EH (cell line): ENCODE measurements at regions not wholly inside any gene's neighbourhood (a gene's known extent, or its start where the extent isn't known, plus 50 kb on each side); places are given as distances from the start of the nearest gene placed in this dataset.
A peak's percentile ranks its signal among the peaks of the same experiment; 100 is the strongest.
"Not testable (repeated sequence)": the region's sequence is repeated elsewhere in the genome, so short reads cannot be mapped to it uniquely, and the experiment has no call there.

Experiments
- DNase-seq: peaks from one replicate; pipeline ENCODE4 v3.0.0-alpha.2; 2015; ENCODE audit warnings: low read depth

DNA sequence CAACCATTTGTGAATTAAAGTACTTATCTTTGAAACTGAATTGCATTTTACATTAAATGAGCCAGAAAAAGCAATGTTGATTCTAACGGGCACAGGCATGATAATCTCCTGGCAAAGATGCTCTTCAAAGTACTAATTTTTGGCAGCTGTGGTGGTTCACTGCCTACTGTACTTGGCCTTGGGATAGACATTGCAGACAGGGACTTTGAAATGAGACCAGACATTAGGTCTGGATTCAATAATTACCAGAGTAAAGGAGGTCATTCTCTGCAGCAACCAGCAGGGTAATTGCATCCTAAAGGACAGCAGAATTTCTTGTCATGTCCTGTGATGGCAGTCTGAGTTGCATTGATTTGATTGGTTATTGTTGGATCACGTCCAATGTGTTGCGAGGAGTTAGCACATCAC lies 986.5 kb downstream of the TDRD15 start:
- DNase-seq: no peak

DNA sequence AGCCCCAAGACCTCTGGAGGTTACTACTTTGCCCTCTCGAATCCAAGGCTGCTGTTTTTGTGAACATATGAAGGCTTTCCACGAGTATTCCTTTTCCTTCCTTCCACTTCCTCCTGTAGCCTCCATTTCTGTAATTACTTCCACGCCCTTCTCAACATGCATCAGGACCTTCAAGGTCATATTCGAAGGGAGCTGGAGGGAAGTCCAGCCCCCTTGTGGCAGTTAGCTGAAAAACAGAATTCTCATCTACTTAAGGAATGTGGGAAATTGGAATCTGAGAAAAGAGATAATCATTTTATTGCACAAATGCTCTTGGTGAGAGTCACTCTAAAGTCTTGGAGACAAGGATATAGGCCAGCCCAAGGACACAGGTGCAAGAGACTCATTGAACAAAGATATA lies 1000.2 kb downstream of the TDRD15 start:
- DNase-seq: peak; percentile 1

DNA sequence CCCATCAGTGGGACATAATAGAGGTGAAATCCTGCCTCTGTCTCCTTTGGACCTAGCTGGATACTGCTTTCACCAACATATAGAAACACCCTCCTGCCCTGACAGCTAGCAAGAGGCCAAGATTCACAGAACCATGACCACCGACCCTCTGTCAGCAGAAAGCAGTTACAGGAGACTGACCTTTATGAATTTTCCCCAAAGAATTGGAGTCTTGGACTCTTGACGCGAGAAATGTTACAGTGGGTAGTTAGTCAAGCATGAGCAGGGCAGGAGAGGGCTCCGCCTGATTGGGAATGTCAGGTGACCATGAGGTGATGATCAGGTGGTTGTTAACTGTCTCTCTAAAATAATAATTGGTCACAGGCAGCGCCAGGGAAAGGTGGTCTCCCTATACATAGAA lies 1002.3 kb downstream of the TDRD15 start:
- DNase-seq: no peak

DNA sequence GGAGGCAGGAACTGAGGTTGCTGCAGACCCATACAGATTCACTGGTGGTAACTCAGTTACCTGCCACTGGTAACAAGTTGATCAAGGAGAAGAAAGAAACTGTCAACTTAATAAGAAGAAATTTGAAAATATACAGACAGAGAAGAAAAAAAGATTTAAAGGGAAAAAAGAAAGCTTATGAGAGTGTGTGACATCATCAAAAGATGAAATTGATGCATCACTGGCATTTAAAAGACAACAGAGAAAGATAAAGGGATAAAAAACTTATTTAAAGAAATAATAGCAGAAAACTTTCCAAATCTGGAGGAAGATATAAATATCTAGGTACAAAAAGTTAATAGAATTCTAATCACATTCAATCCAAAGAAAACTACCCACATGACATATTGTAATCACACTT lies 1003.2 kb downstream of the TDRD15 start:
- no peak for DNase-seq

DNA sequence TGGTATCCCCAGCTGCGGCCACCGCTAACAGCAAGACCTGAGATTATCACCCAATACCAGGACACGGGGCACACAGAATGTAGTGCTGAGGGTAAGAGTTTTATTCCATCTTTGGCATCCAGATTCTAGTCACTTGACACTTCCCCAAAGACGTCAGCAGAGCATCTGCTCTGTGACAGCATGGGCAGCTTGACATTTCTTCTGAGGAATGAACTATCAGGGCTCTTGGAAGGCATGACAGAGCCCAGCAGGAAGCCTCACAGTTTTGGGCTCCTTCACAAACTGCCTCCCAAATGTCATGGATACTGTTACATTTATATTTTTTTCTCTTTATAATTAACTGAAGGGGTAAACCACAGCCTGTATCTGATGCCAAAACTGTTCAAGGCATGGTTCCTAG lies 1010.7 kb downstream of the TDRD15 start:
- DNase-seq: no peak

DNA sequence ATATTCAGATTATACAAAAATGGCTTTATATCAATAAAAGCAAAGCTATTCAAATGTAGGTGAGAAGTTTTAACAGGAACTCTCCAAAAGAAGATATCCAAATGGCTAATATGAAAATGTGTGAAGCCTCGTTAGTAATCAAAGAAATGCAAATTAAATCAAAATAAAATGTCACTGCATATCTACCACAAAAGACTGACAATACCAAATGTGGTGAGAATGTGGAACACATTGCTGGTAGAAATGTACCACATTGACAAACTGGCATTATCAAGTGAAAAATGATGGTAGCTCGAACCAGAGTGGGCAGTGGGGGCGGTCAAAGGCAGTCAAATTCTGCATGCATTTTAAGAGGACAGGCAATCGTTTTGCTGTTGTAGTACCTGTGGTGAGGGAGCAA lies 1012.7 kb downstream of the TDRD15 start:
- DNase-seq: no peak

GRCh38 chr2:22143840-22144239 lies 1020.1 kb downstream of the TDRD15 start:
- no peak for DNase-seq

- DNase-seq: no peak
Observed at GRCh38 chr2:22153931-22154613, 1030.3 kb downstream of the TDRD15 start.

DNA sequence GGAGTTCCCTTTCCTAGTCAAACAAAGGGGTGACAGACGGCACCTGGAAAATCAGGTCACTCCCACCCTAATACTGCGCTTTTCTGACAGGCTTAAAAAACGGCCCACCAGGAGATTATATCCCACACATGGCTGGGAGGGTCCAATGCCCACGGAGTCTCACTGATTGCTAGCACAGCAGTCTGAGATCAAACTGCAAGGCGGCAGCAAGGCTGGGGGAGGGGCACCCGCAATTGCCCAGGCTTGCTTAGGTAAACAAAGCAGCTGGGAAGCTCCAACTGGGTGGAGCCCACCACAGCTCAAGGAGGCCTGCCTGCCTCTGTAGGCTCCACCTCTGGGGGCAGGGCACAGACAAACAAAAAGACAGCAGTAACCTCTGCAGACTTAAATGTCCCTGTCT lies 1032.9 kb downstream of the TDRD15 start:
- not testable (repeated sequence) for DNase-seq

DNA sequence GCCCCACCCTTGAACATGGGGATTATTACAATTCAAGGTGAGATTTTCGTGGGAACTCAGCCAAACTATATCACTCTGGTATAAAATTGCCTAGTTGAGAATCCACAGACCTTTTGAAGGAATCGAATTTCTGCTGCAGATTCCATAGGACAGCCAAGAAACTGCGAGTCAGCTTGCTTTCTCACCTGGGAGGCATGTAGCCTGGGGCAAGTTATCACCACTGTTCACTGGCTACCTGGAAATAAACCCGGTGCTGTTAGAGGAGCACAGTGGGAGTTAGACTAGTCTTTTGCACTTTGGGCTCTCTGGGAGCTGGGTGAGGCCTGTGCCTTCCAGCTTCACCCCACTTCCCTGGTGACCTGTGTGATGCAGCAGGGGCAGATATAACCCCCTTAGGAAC lies 1043.5 kb downstream of the TDRD15 start:
- no peak for DNase-seq

- no peak for DNase-seq
Observed at GRCh38 chr2:22175003-22175402, 1051.2 kb downstream of the TDRD15 start.

GRCh38 chr2:22185251-22185650 lies 1061.5 kb downstream of the TDRD15 start:
- no peak for DNase-seq

GRCh38 chr2:22186261-22186828 lies 1062.6 kb downstream of the TDRD15 start:
- not testable (repeated sequence) for DNase-seq

GRCh38 chr2:22189893-22190480 lies 1066.2 kb downstream of the TDRD15 start:
- no peak for DNase-seq

- DNase-seq: no peak
Observed at GRCh38 chr2:22194218-22194617, 1070.5 kb downstream of the TDRD15 start.

GRCh38 chr2:22196806-22197205 lies 1073.0 kb downstream of the TDRD15 start:
- no peak for DNase-seq

GRCh38 chr2:22198381-22199283 lies 1074.9 kb downstream of the TDRD15 start:
- no peak for DNase-seq

DNA sequence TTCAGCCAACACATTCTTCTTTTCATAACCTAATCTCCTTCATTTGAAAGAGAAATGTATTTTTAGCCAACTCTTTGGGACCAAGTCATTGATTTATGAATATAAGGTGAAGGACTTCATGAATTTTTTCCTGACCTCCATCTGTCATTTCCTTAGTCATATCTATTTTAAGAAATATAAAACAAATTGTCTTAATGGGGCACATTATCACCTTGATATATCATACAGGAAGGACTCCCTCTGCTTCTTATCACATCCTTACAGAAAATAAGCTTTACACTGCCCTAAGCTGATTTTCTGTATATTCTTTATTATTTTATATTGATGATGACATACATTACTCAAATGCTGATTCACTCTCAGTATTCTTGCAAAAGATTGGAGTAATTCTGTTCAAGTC lies 1076.2 kb downstream of the TDRD15 start:
- no peak for DNase-seq

DNA sequence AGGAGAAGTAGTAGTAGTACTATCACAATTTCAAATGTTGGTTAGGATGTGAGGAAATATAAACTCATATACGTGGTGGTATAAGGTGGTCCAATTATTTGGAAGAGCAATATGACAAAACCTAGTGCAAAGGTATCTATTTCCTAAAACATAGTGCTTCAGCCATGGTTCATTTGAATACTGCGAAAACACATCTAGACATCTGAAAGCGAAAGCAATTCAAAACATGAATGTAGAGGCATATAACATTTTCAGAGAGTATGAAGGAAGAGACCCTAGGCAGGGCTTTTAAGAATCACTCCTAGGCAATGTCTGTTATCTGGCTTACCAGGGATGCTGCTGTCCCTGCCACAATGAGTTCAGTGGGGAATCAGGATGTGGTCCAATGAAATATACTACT lies 1085.8 kb downstream of the TDRD15 start:
- no peak for DNase-seq

GRCh38 chr2:22213237-22213636 lies 1089.5 kb downstream of the TDRD15 start:
- DNase-seq: no peak

DNA sequence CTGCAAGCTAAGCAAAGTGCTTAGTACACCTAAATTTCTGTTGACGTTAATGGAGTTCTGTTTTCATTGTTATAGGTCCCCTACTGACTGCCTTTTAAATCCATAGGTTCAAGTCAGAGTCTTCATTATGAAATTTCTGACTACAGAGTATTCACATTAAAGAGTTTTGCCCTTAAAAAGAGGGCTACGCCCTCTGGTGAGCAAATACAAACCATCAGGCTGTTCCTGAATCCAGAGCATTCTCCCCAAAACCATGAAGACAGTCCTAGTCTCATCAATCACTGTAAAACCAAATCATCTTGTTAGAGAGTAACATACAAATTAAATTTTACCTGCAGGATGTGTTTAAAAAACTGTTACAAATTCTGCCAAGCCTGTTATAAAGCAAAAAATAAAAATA lies 1091.7 kb downstream of the TDRD15 start:
- DNase-seq: no peak

- DNase-seq: no peak
Observed at GRCh38 chr2:22217881-22218280, 1094.1 kb downstream of the TDRD15 start.

DNA sequence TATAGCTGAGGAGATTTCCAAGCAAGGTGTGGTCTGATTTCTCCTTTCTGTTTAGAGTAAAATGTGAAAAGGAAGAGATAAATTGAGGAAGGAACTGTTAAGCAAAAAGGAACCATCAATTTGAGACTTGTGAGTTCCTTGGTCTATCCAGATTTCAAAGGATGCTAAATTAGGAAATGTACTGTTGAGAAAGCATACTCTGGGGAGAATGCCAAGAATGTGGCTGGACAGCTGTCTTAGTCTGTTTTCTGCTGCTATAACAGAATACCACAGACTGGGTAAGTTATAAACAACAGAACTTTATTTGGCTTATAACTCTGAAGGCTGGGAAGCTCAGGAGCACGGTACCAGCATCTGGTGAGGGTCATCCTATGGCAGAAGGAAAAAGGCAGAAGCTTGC lies 1097.2 kb downstream of the TDRD15 start:
- DNase-seq: peak; percentile 0
